H1 (cell line): ENCODE measurements at regions not wholly inside any gene's neighbourhood (a gene's known extent, or its start where the extent isn't known, plus 50 kb on each side); places are given as distances from the start of the nearest gene placed in this dataset.

Source experiments
- ASH2L ChIP-seq: fragments of 200-600, 300-600 bp; sonication (generic); IDR thresholded peaks from one replicate; pipeline ENCODE4 v1.7.1; 2017; ENCODE audit warnings: low read length
- BCL11A ChIP-seq, 2 experiments: IDR thresholded peaks; one replicate each; pipeline ENCODE4 v1.6.1; 2011; ENCODE audit warnings: low read depth in 2 of 2, low read length in 2 of 2, mild to moderate bottlenecking in 2 of 2
- CBX5 ChIP-seq: fragments of 300-800, 300-1000 bp; sonication (generic); IDR thresholded peaks from 2 replicates; pipeline ENCODE4 v1.7.1; 2016; ENCODE audit warnings: antibody characterized with exemption, low read length, low read depth
- CREB1 ChIP-seq: IDR thresholded peaks from 2 replicates; pipeline ENCODE4 v1.6.1; 2012; ENCODE audit warnings: inconsistent platforms
- EP300 ChIP-seq, 2 experiments: IDR thresholded peaks; 1 replicate in 1 of 2; 2 replicates in 1 of 2; pipeline ENCODE4 v1.6.1; 2011 to 2012; ENCODE audit warnings: low read depth in 2 of 2, low read length in 2 of 2, mild to moderate bottlenecking in 2 of 2, borderline replicate concordance in 1 of 2, inconsistent platforms in 1 of 2, moderate library complexity in 1 of 2
- EZH2 ChIP-seq: fragments of 200-600 bp; sonication (generic); IDR thresholded peaks from 2 replicates; pipeline ENCODE4 v1.7.1; 2012; ENCODE audit warnings: low read depth, mild to moderate bottlenecking, moderate library complexity, low read length, inconsistent platforms; ENCODE audit not compliant: severe bottlenecking
- RBBP5 ChIP-seq: IDR thresholded peaks from 2 replicates; pipeline ENCODE4 v1.7.1; 2012; ENCODE audit warnings: low read depth, mild to moderate bottlenecking, inconsistent platforms, low read length, moderate library complexity, borderline replicate concordance
- RFX5 ChIP-seq: IDR thresholded peaks from 2 replicates; pipeline ENCODE4 v1.6.1; 2011; ENCODE audit warnings: low read depth, low read length, improper control_type of control experiment, borderline replicate concordance
- SIRT6 ChIP-seq: IDR thresholded peaks from one replicate; pipeline ENCODE4 v1.7.1; 2012; ENCODE audit warnings: low read length, inconsistent platforms

GRCh38 chr3:80355144-80355543 is 587.3 kb upstream of the ROBO1 start (continued):
- TF ChIP-seq EZH2 (no peak), RFX5 (no peak), SIRT6 (no peak), RBBP5 (no peak), EP300 (IDR thresholded peaks at IDR 0.05; ENCODE audit: borderline replicate concordance in 1 of 2, low read depth in 2 of 2, low read length in 2 of 2) (no peak), CREB1 (no peak), BCL11A (IDR thresholded peaks at IDR 0.05; ENCODE audit: low read depth in 2 of 2, low read length in 2 of 2) (no peak), CBX5 (no peak), ASH2L (no peak)
